Uterus (tissue), 3 donors: ENCODE measurements at regions not wholly inside any gene's neighbourhood (a gene's known extent, or its start where the extent isn't known, plus 50 kb on each side); places are given as distances from the start of the nearest gene placed in this dataset.

ENCODE experiments used
- DNase-seq, 2 donors: peaks; one replicate each; pipeline ENCODE4 v3.0.0-alpha.2; 2019 to 2020
- H3K27ac ChIP-seq, 2 donors: fragments of 200-600 bp; sonication (generic); 1 replicate in 1 of 2; 2 replicates in 1 of 2; pipeline ENCODE4 v1.5.1; 2016 to 2018
- H3K27me3 ChIP-seq, 2 donors: fragments of 200-600 bp; sonication (generic); one replicate each; pipeline ENCODE4 v1.5.1; 2018 to 2019; ENCODE audit warnings: control low read depth in 1 of 2
- H3K36me3 ChIP-seq, 2 donors: fragments of 200-600 bp; sonication (generic); one replicate each; pipeline ENCODE4 v1.5.1; 2019; ENCODE audit warnings: control low read depth in 1 of 2
- H3K4me1 ChIP-seq, 2 donors: fragments of 200-600 bp; sonication (generic); one replicate each; pipeline ENCODE4 v1.5.1; 2018 to 2019; ENCODE audit warnings: control low read depth in 1 of 2
- H3K4me3 ChIP-seq, 2 donors: fragments of 200-600 bp; sonication (generic); 1 replicate in 1 of 2; 2 replicates in 1 of 2; pipeline ENCODE4 v1.5.1; 2018 to 2019; ENCODE audit warnings: mild to moderate bottlenecking in 1 of 2
- H3K9me3 ChIP-seq, 2 donors: fragments of 200-600 bp; sonication (generic); one replicate each; pipeline ENCODE4 v1.5.1; 2019; ENCODE audit warnings: control low read depth in 1 of 2
- POLR2A ChIP-seq, 2 donors: fragments of 450-650 bp; IDR thresholded peaks; one replicate each; pipeline ENCODE4 v1.6.1; 2016; ENCODE audit warnings: antibody characterized with exemption in 2 of 2, mild to moderate bottlenecking in 1 of 2, moderate library complexity in 1 of 2
- intact Hi-C: fragments of 100-400 bp; cut with DNase I; formaldehyde crosslinking; loops from one replicate; pipeline ENCODE4 v1.15.1; 2023; ENCODE audit warnings: low total_unique reads
- TF ChIP-seq, protein P1 (sequence below), 4 experiments: fragments of 200-600 bp in 2 of 4; fragments of 450-650 bp in 2 of 4; sonication (generic) in 2 of 4; IDR thresholded peaks; one replicate each; pipeline ENCODE4 v1.5.1; 2016 to 2019; ENCODE audit warnings: antibody characterized with exemption in 4 of 4, mild to moderate bottlenecking in 2 of 4, moderate library complexity in 1 of 4
- donor health status: DM: yes; HTN: yes; CAD: no.

DNA sequence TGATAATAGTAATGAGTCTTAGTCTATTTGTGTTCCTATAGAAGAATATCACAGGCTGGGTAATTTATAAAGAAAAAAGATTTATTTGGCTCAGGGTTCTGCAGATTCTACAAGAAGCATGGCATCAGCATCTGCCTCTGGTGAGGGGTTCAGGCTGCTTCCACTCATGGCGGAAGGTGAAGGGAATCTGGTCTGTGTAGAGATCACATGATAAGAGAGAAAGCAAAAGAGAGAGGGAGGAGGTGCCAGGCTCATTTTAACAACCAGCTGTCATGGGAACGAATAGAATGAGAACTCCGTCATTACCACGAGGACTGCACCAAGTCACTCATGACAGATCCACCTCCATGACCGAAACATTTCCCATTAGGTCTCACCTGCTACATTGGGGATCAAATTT lies 664.0 kb upstream of the SGO1 start:
- intact Hi-C loops, result no loop called here
- Histone ChIP-seq H3K27ac (no peak overlapping the region), H3K36me3 (no peaks in the 10 kb centered on the region), H3K4me1 (no peaks in the 10 kb centered on the region), H3K4me3 (no peak overlapping the region), H3K27me3 (no peaks in the 10 kb centered on the region), H3K9me3 (no peaks in the 10 kb centered on the region)
- TF ChIP-seq, protein P1, sequence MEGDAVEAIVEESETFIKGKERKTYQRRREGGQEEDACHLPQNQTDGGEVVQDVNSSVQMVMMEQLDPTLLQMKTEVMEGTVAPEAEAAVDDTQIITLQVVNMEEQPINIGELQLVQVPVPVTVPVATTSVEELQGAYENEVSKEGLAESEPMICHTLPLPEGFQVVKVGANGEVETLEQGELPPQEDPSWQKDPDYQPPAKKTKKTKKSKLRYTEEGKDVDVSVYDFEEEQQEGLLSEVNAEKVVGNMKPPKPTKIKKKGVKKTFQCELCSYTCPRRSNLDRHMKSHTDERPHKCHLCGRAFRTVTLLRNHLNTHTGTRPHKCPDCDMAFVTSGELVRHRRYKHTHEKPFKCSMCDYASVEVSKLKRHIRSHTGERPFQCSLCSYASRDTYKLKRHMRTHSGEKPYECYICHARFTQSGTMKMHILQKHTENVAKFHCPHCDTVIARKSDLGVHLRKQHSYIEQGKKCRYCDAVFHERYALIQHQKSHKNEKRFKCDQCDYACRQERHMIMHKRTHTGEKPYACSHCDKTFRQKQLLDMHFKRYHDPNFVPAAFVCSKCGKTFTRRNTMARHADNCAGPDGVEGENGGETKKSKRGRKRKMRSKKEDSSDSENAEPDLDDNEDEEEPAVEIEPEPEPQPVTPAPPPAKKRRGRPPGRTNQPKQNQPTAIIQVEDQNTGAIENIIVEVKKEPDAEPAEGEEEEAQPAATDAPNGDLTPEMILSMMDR (IDR thresholded peaks at IDR 0.05), result no peak
- no peak for TF ChIP-seq POLR2A (IDR thresholded peaks at IDR 0.05)
- DNase-seq, result no peak

DNA sequence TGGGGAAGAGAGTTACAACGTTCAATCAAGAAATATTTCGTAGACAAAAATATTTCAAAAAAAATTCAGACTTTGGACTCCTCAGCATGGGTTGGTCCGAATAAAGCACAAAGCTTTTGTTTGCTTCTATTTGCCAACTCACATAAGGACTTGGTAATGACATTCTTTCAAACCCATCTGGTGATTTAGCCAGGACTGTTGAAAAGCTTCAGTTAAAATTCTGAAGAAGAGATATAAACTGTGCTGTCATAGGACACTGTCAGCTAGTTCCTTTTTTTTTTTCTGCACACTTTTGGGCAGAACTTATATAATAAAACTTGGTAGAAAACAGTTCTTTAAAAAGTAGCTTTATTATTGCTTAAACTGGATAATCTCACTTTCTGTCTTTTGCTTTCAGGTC lies 660.8 kb upstream of the SGO1 start:
- no peak overlapping the region for H3K27ac ChIP-seq
- H3K27me3 ChIP-seq, result no peaks in the 10 kb centered on the region
- H3K4me3 ChIP-seq, result no peak overlapping the region
- TF ChIP-seq, protein P1 (IDR thresholded peaks at IDR 0.05), result no peak
- no peak for TF ChIP-seq POLR2A (IDR thresholded peaks at IDR 0.05)
- no peaks in the 10 kb centered on the region for H3K4me1 ChIP-seq
- H3K36me3 ChIP-seq, result no peaks in the 10 kb centered on the region
- intact Hi-C loops, result no loop called here
- no peak for DNase-seq
- H3K9me3 ChIP-seq, result no peaks in the 10 kb centered on the region

DNA sequence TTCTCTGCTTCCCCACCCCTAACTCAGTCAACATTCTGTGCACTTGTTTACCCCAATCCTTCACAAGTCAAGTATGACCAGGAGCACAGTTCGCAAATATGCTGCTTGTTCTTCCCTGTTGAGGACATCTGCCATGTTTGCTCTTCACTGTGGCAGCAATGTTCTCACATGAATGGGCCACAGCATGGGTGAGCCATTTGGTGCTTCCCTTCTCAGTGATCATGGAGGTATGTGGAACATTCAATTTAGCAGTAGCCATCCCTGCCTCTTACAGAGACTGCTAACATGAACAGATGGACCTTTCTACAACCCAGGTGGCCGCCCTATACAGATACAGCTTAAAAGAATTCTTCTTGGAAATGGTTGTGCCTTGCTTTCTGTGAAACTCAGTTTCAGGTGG lies 660.1 kb upstream of the SGO1 start:
- intact Hi-C loops, result no loop called here
- Histone ChIP-seq H3K36me3 (no peaks in the 10 kb centered on the region), H3K27ac (no peak overlapping the region), H3K9me3 (no peaks in the 10 kb centered on the region), H3K4me3 (no peak overlapping the region), H3K4me1 (no peaks in the 10 kb centered on the region), H3K27me3 (no peaks in the 10 kb centered on the region)
- TF ChIP-seq, protein P1 (IDR thresholded peaks at IDR 0.05), result no peak
- TF ChIP-seq POLR2A (IDR thresholded peaks at IDR 0.05), result no peak
- no peak for DNase-seq

DNA sequence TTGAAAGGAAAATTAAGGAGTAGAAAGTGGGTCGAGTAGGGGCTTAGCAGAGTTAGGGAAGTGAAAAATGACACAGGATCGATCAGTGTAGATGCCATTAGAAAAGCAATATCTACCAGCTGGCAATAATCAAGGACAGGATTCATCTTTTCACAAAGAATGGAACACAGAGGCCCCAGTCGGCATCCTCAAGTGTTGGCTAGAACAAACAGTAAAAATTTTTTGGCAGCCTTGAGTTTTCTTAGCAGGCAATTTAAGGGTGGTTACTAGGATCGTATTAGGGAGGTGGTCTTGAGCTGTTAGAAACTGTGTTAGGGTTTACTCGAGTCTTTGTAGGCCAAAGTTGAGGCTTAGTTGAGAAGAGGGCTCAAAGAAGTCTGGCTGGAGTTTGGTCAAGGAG lies 658.8 kb upstream of the SGO1 start:
- Histone ChIP-seq H3K36me3 (no peaks in the 10 kb centered on the region), H3K27ac (no peak overlapping the region), H3K4me3 (no peak overlapping the region), H3K27me3 (no peaks in the 10 kb centered on the region), H3K4me1 (no peaks in the 10 kb centered on the region), H3K9me3 (no peaks in the 10 kb centered on the region)
- no peak for DNase-seq
- intact Hi-C loops, result no loop called here
- TF ChIP-seq POLR2A (IDR thresholded peaks at IDR 0.05), result no peak
- TF ChIP-seq, protein P1 (IDR thresholded peaks at IDR 0.05), result no peak

DNA sequence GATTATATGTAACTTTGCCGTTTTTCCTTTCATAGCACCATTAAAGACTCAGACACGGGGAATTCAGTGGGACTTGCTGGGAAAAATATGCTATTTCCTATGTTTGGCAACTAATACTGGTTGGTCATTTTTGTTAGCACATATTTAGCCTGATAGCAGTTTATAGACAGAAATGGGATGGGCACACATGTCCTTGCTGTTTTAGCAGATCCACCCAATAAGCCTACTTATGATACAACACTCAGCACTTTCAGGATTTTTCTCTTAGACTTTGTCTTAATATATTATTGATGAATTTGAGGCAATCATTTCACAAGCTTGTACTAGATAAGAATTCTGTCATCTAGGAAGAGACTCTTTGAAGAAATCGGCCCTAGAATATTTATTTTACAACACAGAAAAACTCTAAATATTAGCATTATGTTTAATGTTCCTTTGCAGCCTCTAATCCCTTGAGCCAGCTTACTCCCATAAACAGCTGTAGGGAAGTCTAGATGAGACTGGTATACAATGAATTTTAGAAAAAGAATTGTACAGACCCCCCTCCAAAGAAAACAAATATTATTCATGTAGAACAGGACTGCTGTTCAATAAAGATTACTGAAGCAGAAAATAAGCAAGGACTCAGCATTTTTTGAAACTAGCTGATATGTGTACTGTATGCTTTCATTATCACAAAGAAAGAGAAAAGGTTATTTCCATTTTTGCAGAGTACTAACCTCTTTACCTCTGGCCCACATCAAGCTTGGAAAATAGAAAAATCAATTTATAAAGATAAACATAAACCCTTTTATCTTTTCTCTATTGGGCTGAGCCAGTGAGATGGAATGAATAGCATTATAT lies 656.8 kb upstream of the SGO1 start:
- Histone ChIP-seq H3K4me1 (no peaks in the 10 kb centered on the region), H3K27ac (no peak overlapping the region), H3K4me3 (no peak overlapping the region), H3K36me3 (no peaks in the 10 kb centered on the region), H3K9me3 (no peaks in the 10 kb centered on the region), H3K27me3 (no peaks in the 10 kb centered on the region)
- TF ChIP-seq, protein P1 (IDR thresholded peaks at IDR 0.05), result no peak
- no peak for TF ChIP-seq POLR2A (IDR thresholded peaks at IDR 0.05)
- DNase-seq, result no peak
- intact Hi-C loops, result no loop called here
